Loucy (cell line): ENCODE measurements at regions not wholly inside any gene's neighbourhood (a gene's known extent, or its start where the extent isn't known, plus 50 kb on each side); places are given as distances from the start of the nearest gene placed in this dataset.

Source experiments
- CTCF ChIP-seq: fragments of 200-600 bp; sonication (generic); conservative IDR thresholded peaks from 2 replicates; pipeline ENCODE4 v1.5.1; 2014; ENCODE audit warnings: mild to moderate bottlenecking, antibody characterized with exemption, low read length
- EZH2phosphoT487 ChIP-seq: fragments of 200-600 bp; IDR thresholded peaks from 2 replicates; pipeline ENCODE4 v1.6.1; 2018; ENCODE audit warnings: antibody characterized with exemption, mild to moderate bottlenecking, moderate library complexity, borderline replicate concordance

- TF ChIP-seq CTCF (no peak), EZH2phosphoT487 (no peak)
These were observed 108.0 kb downstream of the DUSP10 start for GRCh38 chr1:221633841-221634409.
